SU-DHL-6 (cell line): ENCODE measurements at regions not wholly inside any gene's neighbourhood (a gene's known extent, or its start where the extent isn't known, plus 50 kb on each side); places are given as distances from the start of the nearest gene placed in this dataset.

Experiments used
- H2AFZ ChIP-seq: fragments of 200-600 bp; sonication (generic); 2 replicates; pipeline ENCODE4 v1.6.1; 2014; ENCODE audit warnings: low read depth, mild to moderate bottlenecking, moderate library complexity, mixed read lengths, antibody characterized with exemption, low read length; ENCODE audit not compliant: severe bottlenecking
- H3F3A ChIP-seq: fragments of 200-600 bp; shearing (Covaris generic); 2 replicates; pipeline ENCODE4 v1.6.0; 2016; ENCODE audit warnings: antibody characterized with exemption, mild to moderate bottlenecking; ENCODE audit not compliant: insufficient read depth
- H3K27ac ChIP-seq: fragments of 200-600 bp; sonication (generic); 2 replicates; pipeline ENCODE4 v1.5.1; 2016; ENCODE audit warnings: low read depth, mild to moderate bottlenecking, low read length, moderate library complexity, mixed read lengths
- H3K27me3 ChIP-seq: fragments of 200-600 bp; sonication (generic), shearing (Covaris generic); 2 replicates; pipeline ENCODE4 v1.6.0; 2014; ENCODE audit warnings: mild to moderate bottlenecking, low read length
- H3K36me3 ChIP-seq: fragments of 200-600 bp; sonication (generic); 2 replicates; pipeline ENCODE4 v1.6.1; 2014; ENCODE audit warnings: mild to moderate bottlenecking, low read length, mixed read lengths
- H3K4me2 ChIP-seq: fragments of 300-600, 200-600 bp; shearing (Covaris generic), sonication (generic); 2 replicates; pipeline ENCODE4 v1.6.0; 2014; ENCODE audit warnings: low read length, low read depth, mild to moderate bottlenecking; ENCODE audit not compliant: poor library complexity, severe bottlenecking
- H3K4me3 ChIP-seq: fragments of 200-600 bp; sonication (generic); 2 replicates; pipeline ENCODE4 v1.5.1; 2014; ENCODE audit warnings: antibody characterized with exemption, low read length, mild to moderate bottlenecking, mixed read lengths; ENCODE audit not compliant: insufficient read depth, poor library complexity, severe bottlenecking
- H3K79me2 ChIP-seq: fragments of 200-600 bp; sonication (generic); 2 replicates; pipeline ENCODE4 v1.6.1; 2014; ENCODE audit warnings: mild to moderate bottlenecking, low read length, moderate library complexity; ENCODE audit not compliant: insufficient read depth
- H3K9ac ChIP-seq: fragments of 200-600 bp; sonication (generic); 2 replicates; pipeline ENCODE4 v1.7.0; 2014; ENCODE audit warnings: mild to moderate bottlenecking, low read length
- H3K9me2 ChIP-seq: fragments of 200-600 bp; sonication (generic); replicated peaks from 2 replicates; pipeline ENCODE4 v1.6.1; 2014; ENCODE audit warnings: low read length; ENCODE audit not compliant: insufficient read depth
- H3K9me3 ChIP-seq: fragments of 200-600 bp; sonication (generic); 2 replicates; pipeline ENCODE4 v1.6.1; 2014; ENCODE audit warnings: low read length, mixed read lengths; ENCODE audit not compliant: insufficient read depth
- H4K20me1 ChIP-seq: fragments of 200-600 bp; sonication (generic); 2 replicates; pipeline ENCODE4 v1.6.1; 2014; ENCODE audit warnings: low read depth, mild to moderate bottlenecking, antibody characterized with exemption, low read length, moderate library complexity, mixed read lengths
- CTCF ChIP-seq: fragments of 200-600 bp; sonication (generic); IDR thresholded peaks from one replicate; pipeline ENCODE4 v1.5.1; 2017; ENCODE audit warnings: antibody characterized with exemption, mild to moderate bottlenecking, low read length, moderate library complexity; ENCODE audit not compliant: insufficient read depth, poor library complexity, severe bottlenecking
- EZH2phosphoT487 ChIP-seq: fragments of 200-600 bp; sonication (generic), shearing (Covaris generic); conservative IDR thresholded peaks from 2 replicates; pipeline ENCODE4 v1.6.1; 2018; ENCODE audit warnings: mild to moderate bottlenecking, antibody characterized with exemption, low read length, moderate library complexity, mixed read lengths

DNA sequence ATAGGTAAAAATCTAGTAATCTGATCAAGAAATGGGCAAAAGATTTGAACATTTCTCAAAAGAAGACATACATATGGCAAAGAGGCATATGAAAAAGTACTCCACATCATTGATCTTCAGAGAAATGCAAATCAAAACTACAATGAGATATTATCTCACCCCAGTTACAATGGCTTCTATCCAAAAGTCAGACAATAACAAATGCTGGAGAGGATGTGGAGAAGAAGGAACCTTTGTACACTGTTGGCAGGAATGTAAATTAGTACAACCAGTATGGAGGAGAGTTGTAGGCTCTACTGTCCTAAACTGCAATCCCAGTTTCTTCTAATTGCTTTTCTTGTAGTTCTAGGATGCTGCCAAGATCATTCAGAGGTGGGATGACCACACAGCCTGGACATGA is 193.5 kb upstream of the RFX3 start:
- no peaks in the 10 kb centered on the region for H3K9me2 ChIP-seq
- H3K27ac ChIP-seq = no peak overlapping the region
- H3F3A ChIP-seq = no peaks in the 10 kb centered on the region
- H3K27me3 ChIP-seq = no peaks in the 10 kb centered on the region
- no peak for TF ChIP-seq EZH2phosphoT487
- TF ChIP-seq CTCF = no peak
- H4K20me1 ChIP-seq = no peaks in the 10 kb centered on the region
- no peaks in the 10 kb centered on the region for H3K9me3 ChIP-seq
- no peak overlapping the region for H3K9ac ChIP-seq
- no peak overlapping the region for H2AFZ ChIP-seq
- no peak overlapping the region for H3K4me3 ChIP-seq
- no peaks in the 10 kb centered on the region for H3K79me2 ChIP-seq
- no peak overlapping the region for H3K4me2 ChIP-seq
- H3K36me3 ChIP-seq = no peaks in the 10 kb centered on the region

DNA sequence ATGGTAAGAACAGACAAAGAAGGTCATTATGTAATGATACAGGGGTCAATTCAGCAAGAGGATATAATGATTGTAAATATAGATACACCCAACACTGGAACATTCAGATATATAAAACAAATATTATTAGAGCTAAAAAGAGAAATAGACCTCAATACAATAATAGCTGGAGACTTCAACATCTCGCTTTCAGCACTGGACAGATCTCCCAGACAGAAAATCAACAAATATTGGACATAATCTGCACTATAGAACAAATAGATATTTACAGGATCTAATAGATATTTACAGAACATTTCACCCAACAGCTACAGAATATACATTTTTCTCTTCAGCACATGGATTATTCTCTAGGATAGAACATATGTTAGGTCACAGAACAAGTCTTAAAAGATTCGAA is 190.6 kb upstream of the RFX3 start:
- H3K27ac ChIP-seq = no peak overlapping the region
- no peaks in the 10 kb centered on the region for H4K20me1 ChIP-seq
- no peaks in the 10 kb centered on the region for H3K36me3 ChIP-seq
- no peaks in the 10 kb centered on the region for H3K9me3 ChIP-seq
- no peaks in the 10 kb centered on the region for H3K27me3 ChIP-seq
- H3K9me2 ChIP-seq = no peaks in the 10 kb centered on the region
- no peak overlapping the region for H3K9ac ChIP-seq
- no peak for TF ChIP-seq CTCF
- H3F3A ChIP-seq = no peaks in the 10 kb centered on the region
- no peak overlapping the region for H2AFZ ChIP-seq
- no peak overlapping the region for H3K4me3 ChIP-seq
- H3K79me2 ChIP-seq = no peaks in the 10 kb centered on the region
- H3K4me2 ChIP-seq = no peak overlapping the region

GRCh38 chr9:3708751-3709150 is 182.9 kb upstream of the RFX3 start:
- Histone ChIP-seq H4K20me1 (no peaks in the 10 kb centered on the region), H3K79me2 (no peaks in the 10 kb centered on the region), H3K27me3 (no peaks in the 10 kb centered on the region), H2AFZ (no peak overlapping the region), H3K36me3 (no peaks in the 10 kb centered on the region), H3K9me3 (no peaks in the 10 kb centered on the region), H3K27ac (no peak overlapping the region), H3K4me2 (no peak overlapping the region), H3K9me2 (no peaks in the 10 kb centered on the region), H3F3A (no peaks in the 10 kb centered on the region), H3K4me3 (no peak overlapping the region), H3K9ac (no peak overlapping the region)
- TF ChIP-seq EZH2phosphoT487 (no peak), CTCF (no peak)

- Histone ChIP-seq H4K20me1 (no peaks in the 10 kb centered on the region), H3F3A (no peaks in the 10 kb centered on the region), H3K36me3 (no peaks in the 10 kb centered on the region), H3K79me2 (no peaks in the 10 kb centered on the region), H3K9me3 (no peaks in the 10 kb centered on the region), H3K4me3 (no peak overlapping the region), H3K27ac (no peak overlapping the region), H2AFZ (no peak overlapping the region), H3K27me3 (no peaks in the 10 kb centered on the region), H3K4me2 (no peak overlapping the region), H3K9me2 (no peaks in the 10 kb centered on the region), H3K9ac (no peak overlapping the region)
- TF ChIP-seq CTCF = no peak
- no peak for TF ChIP-seq EZH2phosphoT487
Observed at GRCh38 chr9:3704890-3705289, 179.1 kb upstream of the RFX3 start.
